Activated T-helper 1 cell treated with anti-CD3 and anti-CD28 coated beads, Interleukin-2, amount 50 U/mL, for 16 hours (primary cell): ENCODE measurements at regions not wholly inside any gene's neighbourhood (a gene's known extent, or its start where the extent isn't known, plus 50 kb on each side); places are given as distances from the start of the nearest gene placed in this dataset.

Source experiments
- DNase-seq, 2 donors: peaks; one replicate each; pipeline ENCODE4 v3.0.0-alpha.2; 2020; ENCODE audit warnings: low read depth in 1 of 2, low spot score in 1 of 2

GRCh38 chr12:92504594-92504981 is 198.2 kb upstream of the PLEKHG7 start:
- DNase-seq, result no peak

DNA sequence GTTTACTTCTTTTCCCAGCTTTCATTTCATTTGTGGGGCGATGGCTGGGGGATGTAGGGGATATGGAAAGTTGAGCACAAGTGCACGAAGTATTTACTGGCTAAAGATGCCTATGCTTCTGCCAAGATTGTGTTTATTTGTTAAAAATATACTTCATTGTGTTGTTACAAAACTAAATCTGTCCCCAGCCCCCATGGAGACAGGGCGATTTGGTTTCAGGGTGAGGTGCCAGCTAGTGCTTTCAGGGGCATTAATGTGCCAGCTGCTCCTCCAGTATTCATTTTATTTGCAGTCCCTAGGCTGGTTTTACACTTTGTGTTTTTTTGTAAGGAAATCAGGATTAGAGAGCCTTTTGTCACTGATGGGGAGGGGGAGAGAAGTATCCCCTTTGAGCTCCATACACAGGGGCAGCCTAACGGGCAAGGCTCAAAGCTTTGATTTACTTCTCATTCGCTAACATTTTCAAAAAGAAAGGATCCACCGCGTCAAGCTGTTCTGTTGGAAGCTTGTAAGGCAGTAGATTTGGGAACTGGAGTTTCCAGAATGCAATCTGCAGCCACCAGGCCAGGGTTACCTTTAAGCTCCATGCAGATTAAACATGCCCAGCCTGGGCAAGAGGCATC is 198.7 kb upstream of the PLEKHG7 start:
- DNase-seq, result no peak

DNA sequence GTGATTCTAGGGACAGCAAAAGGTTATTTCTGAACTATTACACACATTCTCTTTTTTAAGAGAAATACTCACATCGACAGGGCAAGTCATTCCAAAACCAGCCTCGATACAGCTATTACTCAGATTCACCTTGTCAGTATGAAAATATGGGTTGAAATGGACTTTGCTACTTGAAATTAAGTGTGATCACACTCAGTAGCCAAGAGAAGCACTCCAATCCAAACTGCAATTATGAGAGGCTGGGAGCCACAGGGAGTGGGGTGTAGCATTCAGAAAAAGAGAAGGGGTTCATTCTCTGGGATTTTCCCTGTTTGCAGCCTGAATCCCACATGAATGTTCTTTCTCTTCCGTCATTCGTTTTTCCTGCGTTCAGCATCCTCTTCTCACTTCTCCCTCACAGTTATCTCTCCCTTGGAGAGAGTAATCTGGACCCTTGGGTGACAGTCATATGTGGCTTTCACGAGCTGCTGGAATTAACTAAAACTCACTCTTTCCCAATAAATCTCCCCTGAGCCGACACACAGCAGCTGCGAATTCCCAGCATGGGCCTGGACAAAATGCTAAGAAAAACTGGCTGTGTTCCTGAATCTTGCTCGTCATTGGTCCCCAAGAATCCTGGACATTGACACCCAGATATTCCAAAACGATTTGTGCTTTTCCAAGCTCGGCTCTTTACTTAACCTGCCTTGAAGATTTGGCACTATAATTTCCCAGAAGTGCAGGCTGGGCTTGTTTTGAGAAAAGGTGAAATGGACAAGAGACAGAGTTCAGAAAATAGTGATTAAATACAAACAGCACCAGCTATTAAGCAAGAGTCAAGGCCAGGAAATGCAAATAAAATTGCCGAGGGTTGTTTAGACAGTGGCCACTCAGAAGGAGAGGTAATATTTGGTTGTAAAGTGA is 199.5 kb upstream of the PLEKHG7 start:
- DNase-seq, result no peak

GRCh38 chr12:92502417-92503028 is 200.3 kb upstream of the PLEKHG7 start:
- no peak for DNase-seq

GRCh38 chr12:92496790-92497189 is 206.0 kb upstream of the PLEKHG7 start:
- DNase-seq, result no peak

DNA sequence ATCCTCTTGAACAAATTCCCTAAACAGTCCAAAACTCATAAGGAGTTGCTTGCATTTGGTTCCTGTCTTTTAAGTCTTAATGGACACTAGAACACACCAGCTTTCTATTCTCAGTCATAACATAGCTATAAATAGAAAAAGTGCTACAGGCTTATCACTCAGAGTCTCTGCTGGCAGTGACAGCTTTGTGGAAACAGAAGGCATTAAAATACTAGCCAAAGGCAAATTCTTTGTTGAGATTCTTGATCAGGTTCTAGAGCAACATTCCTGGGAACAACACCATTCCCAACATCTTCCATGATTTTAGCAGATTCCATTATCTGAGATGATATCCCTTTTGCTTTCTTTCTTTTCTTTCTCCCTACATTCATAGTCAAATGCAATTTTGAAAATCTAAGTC is 207.7 kb upstream of the PLEKHG7 start:
- DNase-seq, result no peak

- DNase-seq, result no peak
These were observed 209.0 kb upstream of the PLEKHG7 start for GRCh38 chr12:92493816-92494215.

GRCh38 chr12:92492995-92493394 is 209.8 kb upstream of the PLEKHG7 start:
- DNase-seq, result no peak

- no peak for DNase-seq
These were observed 210.5 kb upstream of the PLEKHG7 start for GRCh38 chr12:92492291-92492690.

DNA sequence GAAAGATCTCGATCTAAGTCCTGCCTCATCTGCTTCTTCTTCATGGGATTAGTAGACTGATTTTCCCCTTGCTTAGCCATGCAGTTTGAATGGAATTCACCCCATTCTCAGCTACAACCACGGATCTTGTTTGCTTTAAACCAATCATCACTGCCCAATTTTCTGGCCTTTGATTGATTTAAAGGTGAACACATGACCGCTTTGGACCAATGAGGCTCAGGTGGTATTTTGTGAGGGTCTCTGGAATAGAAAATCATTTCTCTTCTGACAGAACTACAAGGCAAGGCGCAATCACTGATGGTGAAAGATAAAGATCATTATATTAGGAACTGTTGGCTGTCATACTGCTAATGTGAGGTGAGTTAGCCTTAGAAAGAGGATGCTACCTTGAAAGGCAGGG is 213.0 kb upstream of the PLEKHG7 start:
- no peak for DNase-seq

GRCh38 chr12:92488735-92489134 is 214.1 kb upstream of the PLEKHG7 start:
- DNase-seq, result no peak

DNA sequence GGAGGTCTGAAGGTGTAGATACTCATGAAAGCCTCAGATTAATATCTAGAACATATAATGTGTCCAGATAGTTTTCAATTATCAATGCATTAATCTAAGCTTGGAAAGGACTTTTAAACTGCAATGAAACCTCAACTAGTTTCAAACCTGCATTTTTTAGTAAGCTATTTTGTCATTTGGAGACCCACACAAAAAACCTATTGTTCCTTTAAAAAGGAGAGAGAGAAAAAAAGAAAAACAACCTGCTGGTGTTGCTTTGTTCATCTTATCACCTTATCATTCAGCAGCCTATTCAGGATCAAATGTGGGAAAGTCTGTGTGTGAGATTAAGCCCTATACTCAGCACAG is 215.7 kb upstream of the PLEKHG7 start:
- DNase-seq, result no peak

GRCh38 chr12:92486443-92487137 is 216.2 kb upstream of the PLEKHG7 start:
- no peak for DNase-seq

DNA sequence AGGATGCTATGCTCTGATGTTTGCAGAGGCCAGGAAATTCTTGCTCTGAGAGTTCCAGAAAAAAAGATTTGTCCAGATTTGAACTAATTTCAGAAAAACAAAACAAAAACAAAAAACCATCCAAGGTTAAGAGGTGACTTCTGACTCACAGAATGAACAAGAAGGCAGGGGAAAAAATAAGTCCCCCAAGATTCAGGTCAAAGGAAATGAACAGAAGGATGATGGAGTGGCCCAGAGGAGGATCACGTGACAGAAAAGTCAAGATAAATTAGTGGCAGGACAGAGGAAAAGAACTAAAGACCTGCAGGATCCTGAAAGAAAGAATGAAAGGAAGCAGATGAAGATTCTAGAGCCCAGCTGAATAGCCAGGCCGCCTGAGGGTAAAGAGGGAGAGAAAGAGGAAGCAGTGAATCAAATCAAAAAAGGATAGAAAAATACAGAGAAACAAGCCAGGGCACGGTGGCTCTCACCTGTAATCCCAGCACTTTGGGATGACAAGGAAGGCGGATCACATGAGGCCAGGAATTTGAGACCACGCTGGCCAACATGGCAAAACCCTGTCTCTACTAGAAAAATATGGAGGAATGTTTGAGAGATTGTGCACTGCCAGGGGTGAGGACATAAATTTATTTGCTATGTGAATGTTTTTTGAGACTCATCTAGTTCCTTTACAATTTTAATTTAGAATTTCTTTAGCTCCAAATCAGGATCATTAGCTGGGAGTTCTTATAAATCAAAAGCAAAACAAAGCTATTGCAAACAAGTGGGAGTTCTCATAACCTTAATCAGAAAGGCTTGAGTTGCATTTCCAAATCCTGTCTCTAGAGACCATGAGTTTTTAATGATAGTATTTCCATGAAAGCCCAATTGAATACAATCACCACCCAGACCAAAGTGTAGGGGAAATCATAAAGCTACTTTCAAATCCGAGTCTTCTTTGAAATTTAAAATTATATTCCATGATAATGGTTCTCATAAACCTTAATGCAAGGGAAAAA is 217.1 kb upstream of the PLEKHG7 start:
- DNase-seq, result no peak

DNA sequence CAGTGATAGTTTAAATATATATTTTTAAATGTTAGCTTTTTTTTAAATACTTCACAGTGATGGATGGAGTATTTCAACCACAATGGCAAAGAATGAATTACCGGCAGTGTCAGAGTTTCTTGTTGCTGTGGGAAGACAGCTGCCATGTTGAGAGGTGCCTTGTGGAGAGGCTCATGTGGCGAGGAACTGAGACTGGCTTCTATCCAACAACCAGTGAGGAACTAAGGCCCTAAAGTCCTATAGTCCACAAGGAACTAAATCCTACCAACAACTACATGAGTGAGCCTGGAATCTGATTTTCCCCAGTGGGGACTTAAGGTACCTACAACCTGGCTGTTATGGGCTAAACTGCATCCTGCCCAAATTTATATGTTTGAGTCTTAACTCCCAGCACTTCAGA is 220.2 kb upstream of the PLEKHG7 start:
- no peak for DNase-seq

DNA sequence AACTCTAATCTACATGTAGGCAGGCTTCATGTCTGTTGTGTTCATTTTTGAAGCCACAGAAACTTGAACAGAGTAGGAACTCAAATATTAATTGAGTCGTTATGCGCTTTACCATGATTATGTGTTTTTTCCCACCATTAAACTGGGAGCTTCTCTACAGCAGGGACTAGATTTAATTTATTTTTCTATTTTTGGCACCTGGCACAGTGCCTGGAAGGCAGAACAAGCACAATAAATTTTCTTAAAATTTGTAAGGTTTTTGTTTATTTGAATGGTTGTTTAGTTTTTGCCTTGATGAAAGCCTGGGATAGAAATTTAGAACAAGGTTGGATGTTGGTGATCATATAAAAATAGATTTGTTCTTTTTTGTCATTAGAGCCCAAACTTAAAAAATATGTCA is 221.7 kb upstream of the PLEKHG7 start:
- DNase-seq, result no peak

- DNase-seq, result no peak
These were observed 224.1 kb upstream of the PLEKHG7 start for GRCh38 chr12:92478692-92479091.

DNA sequence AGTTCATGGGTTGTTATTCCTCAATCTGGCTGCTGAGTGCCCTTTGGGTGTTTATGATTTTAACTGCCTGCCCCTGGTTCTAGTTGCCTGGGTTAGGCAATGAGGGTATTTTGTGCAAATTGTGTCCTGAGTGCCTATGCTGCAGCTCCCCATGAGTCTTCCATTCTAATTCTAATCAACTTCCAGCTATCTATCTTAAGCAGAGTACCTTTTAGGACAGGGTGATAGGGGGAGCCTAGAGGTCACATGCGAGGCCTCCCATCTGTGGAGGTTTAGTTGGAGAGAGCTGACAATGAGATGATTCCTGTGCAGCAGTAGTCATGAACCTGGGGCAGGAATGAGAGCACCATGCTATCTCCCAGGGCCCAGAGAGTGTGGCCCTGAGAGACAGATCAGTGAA is 225.9 kb upstream of the PLEKHG7 start:
- no peak for DNase-seq

DNA sequence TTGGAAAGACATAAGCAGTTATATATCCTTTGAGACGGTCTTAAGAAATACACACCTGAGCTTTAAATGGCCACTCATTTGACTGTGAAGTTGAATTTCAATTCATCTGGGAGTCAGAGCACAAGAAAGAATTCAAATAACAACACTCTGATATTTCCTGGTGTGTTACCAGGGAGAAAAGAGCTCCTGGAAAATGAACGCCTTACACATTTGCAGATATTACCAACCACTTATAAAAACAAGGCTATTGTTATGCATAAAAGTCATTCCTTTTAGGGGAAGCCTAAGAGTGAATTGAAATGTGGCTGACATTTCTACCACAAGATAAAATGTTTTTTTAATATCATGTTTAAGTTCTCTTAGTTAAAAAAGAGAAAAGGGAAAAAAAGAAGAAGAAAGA is 229.2 kb upstream of the PLEKHG7 start:
- no peak for DNase-seq

GRCh38 chr12:92472201-92472600 is 230.6 kb upstream of the PLEKHG7 start:
- DNase-seq, result no peak

DNA sequence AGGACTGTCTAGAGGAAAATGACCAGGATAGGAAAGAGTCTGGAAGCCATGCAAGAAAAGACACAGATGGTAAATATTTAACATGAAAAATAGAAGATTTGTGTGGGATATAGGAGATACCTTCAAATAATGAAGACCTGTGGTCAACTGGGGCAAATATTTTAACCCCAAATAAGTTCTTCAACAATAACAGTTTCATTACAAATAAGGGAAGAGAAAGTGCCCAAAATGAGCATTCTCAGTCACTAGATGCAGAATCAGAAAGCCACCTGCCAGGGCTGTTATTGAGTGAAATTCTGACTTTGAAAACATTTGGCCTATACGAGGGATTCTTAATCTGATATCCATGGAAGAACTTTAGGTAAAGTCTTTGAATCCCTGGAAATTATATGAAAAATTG is 231.2 kb upstream of the PLEKHG7 start:
- DNase-seq, result no peak
